Activated CD4-positive, alpha-beta T cell treated with anti-CD3 and anti-CD28 coated beads for 36 hours (primary cell): ENCODE measurements at regions not wholly inside any gene's neighbourhood (a gene's known extent, or its start where the extent isn't known, plus 50 kb on each side); places are given as distances from the start of the nearest gene placed in this dataset.

Experiments used
- ATAC-seq: fragments of 200-7000 bp; cut with Tn5 transposase; one replicate; pipeline ENCODE4 v1.10.0; 2021; ENCODE audit warnings: mild to moderate bottlenecking, moderate library complexity
- CTCF ChIA-PET: fragments of 350-600 bp; sonication (Branson Sonifier 250); formaldehyde crosslinking; loops from one replicate; lab custom pipeline; 2021; ENCODE audit warnings: antibody characterized with exemption; lab: Charles Lee
- POLR2A ChIA-PET: fragments of 350-600 bp; sonication (Branson Sonifier 250); formaldehyde crosslinking; loops from one replicate; lab custom pipeline; 2021; ENCODE audit warnings: antibody characterized with exemption, inconsistent platforms; lab: Charles Lee
- DNase-seq: peaks from one replicate; pipeline ENCODE4 v3.0.0-alpha.2; 2020
- H3K27ac Mint-ChIP-seq: one replicate; pipeline ENCODE4 v1.8.0; 2021; ENCODE audit warnings: mixed read lengths
- H3K27me3 Mint-ChIP-seq: one replicate; pipeline ENCODE4 v1.8.0; 2021; ENCODE audit warnings: mixed read lengths
- H3K36me3 Mint-ChIP-seq: one replicate; pipeline ENCODE4 v1.8.0; 2021; ENCODE audit warnings: low read depth, mixed read lengths
- H3K4me1 Mint-ChIP-seq: one replicate; pipeline ENCODE4 v1.8.0; 2021; ENCODE audit warnings: mixed read lengths
- H3K4me3 Mint-ChIP-seq: one replicate; pipeline ENCODE4 v1.8.0; 2021; ENCODE audit warnings: mild to moderate bottlenecking, moderate library complexity, mixed read lengths
- H3K9me3 Mint-ChIP-seq: one replicate; pipeline ENCODE4 v1.8.0; 2021; ENCODE audit warnings: low read depth, mixed read lengths
- intact Hi-C, 2 experiments: fragments of 100-400 bp; cut with DNase I in 1 of 2; cut with micrococcal nuclease in 1 of 2; formaldehyde crosslinking; loops; one replicate each; pipeline versions ENCODE4 v1.14.2 to v1.15.1; 2022 to 2024; cut with DNase I, micrococcal nuclease

DNA sequence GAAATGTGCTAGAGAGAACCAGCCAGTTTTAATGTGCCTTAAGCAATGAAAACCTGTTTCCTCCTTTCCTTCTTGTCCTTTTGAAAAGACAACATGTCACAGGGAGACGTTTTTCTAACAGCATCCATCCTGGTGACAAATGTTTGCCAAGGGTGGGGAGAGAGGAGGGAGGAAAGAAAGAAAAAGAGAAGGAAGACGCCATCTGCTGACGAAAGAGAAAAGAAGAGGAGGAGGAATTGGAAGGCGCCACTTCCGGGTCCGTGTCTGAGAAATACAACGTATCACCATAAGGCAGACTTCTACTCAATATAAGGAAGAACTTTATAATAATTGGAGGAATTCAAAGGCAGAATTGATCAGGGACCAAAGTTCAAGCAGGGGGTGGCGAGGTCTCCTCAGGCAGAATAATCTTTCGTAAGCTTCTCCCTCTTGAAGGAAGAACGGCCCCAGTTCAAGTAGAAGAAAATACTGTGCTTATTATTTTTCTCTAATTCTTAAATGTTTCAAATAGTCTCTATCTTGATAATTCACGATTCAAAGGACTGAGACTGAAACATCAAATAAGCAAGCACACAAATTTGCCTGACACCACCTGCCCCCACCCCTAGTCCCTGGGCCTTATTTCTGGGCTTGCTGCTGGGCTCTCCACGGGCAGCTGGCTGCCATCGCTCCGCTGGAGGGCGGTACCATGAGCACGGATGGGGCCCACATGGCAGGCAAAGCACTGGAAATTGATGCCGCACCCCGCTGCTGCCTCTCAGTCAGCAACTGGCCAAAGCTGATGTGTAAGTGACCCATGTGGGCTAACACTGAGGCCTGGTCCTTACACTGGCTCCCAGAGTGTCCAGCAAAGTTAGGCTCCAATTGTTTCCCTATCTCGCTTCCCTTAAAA, 273.7 kb upstream of the KLF14 start:
- Mint-ChIP-seq H3K4me1 (peaks cover 90% of the 10 kb centered on the region), H3K9me3 (peaks cover 4% of the 10 kb centered on the region), H3K4me3 (peak overlapping the region; percentile 68), H3K27ac (peak overlapping the region; percentile 96), H3K36me3 (peaks cover 31% of the 10 kb centered on the region), H3K27me3 (no peaks in the 10 kb centered on the region)
- ChIA-PET CTCF (interaction anchor here (0.6 to 3.8 kb wide), 21 partner anchors 8 to 375 kb away, joined by 3 to 44 read pairs (median 5); no protein-coding TSS in a partner anchor), POLR2A (interaction anchor here (0.7 to 4.0 kb wide), 3 partner anchors 29 to 50 kb away, joined by 3 to 27 read pairs (median 3); no protein-coding TSS in a partner anchor)
- intact Hi-C loops: loop anchor here (1.0 to 2.0 kb wide), 4 partner anchors 25 to 110 kb away; no protein-coding TSS in a partner anchor
- peak; percentile 27 for ATAC-seq
- DNase-seq: peak; percentile 80

DNA sequence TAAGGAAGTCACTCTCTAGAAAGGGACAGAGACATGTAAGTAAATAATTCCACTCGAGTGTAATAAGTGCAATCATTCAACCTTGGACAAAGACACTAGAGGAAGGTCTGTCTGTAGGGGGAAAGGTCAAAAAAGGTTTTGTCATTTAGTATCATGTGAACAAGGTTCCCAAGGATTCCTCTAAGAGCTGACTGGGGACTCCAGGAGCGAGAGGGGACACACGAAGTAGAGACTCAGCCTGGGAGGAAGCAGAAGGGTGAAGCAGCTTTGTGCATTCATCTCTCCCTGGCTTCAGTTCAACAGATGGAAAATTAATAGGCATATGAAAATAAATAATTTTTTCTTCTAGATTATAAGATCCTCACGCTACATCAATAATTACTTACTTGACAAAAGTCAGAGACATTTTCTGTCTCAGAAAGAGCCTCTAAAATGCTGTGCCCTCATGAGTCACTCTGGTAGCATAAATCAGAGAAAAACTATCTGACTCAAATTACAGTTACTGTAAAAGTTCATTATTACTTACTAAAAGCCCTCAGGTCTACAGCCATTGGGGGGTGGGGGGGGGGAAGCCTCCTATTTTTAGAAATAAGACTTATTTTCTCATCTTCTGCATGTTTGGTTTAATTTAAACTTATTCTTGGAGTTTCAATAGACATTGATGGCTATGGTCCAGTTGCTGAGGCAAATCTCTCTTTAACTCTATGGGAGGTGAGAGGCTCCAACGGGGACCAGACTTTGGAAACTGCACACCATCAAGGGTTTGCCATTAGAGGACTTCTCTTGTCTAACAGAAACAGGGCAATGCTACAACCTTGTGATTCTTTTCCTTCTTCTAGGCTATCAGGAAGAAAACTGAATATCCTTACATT, 275.1 kb upstream of the KLF14 start:
- Mint-ChIP-seq H3K36me3 (peaks cover 23% of the 10 kb centered on the region), H3K27ac (peak overlapping the region; percentile 96), H3K4me1 (peaks cover 97% of the 10 kb centered on the region), H3K4me3 (peak overlapping the region; percentile 56), H3K27me3 (no peaks in the 10 kb centered on the region), H3K9me3 (no peaks in the 10 kb centered on the region)
- DNase-seq: no peak
- ChIA-PET CTCF (interaction anchor here (0.8 to 3.8 kb wide), 12 partner anchors 10 to 97 kb away, joined by 3 to 44 read pairs (median 4); no protein-coding TSS in a partner anchor), POLR2A (interaction anchor here (0.6 to 4.0 kb wide), 8 partner anchors 10 to 96 kb away, joined by 3 to 27 read pairs (median 5); no protein-coding TSS in a partner anchor)
- peak; percentile 37 for ATAC-seq
- intact Hi-C loops: loop anchor here (1.0 kb wide), 2 partner anchors 23 to 96 kb away; no protein-coding TSS in a partner anchor

DNA sequence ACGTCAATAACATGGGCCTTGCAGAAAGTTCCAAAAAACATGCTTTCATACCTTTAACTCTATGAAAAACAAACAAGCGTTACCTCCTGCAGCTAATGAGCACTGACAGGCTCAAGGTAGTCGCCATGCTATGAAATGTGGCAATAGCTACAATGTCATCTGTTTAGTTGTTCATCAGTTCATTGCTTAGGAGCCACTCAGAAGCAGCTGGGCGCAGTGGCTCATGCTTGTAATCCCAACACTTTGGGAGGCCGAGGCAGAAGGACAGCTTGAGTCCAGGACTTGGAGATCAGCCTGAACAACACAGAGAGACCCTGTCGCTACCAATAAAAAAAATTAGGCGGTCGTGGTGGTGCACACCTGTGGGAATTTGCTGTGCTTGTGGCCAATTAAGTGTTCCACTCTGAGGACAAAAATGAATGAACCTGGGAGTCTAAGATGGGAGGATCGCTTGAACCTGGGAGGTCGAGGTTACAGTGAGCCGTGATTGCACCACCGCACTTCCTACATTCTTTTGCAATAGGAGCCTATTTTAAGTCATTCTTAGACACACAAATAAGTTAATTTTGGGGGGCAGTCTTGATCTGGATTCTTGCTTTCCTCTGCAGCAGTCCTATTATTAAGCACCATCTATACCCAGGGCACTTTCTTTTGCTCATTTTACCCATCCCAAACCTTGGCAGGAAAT, 276.2 kb upstream of the KLF14 start:
- Mint-ChIP-seq H3K27ac (peak overlapping the region; percentile 96), H3K27me3 (no peaks in the 10 kb centered on the region), H3K9me3 (no peaks in the 10 kb centered on the region), H3K36me3 (peaks cover 20% of the 10 kb centered on the region), H3K4me1 (peaks cover 96% of the 10 kb centered on the region), H3K4me3 (peak overlapping the region; percentile 56)
- CTCF ChIA-PET: interaction anchor here (0.8 to 3.8 kb wide), 9 partner anchors 9 to 50 kb away, joined by 3 to 44 read pairs (median 6); no protein-coding TSS in a partner anchor
- intact Hi-C loops: loop anchor here (1.0 to 5.0 kb wide), 7 partner anchors 13 to 1479 kb away; no protein-coding TSS in a partner anchor
- POLR2A ChIA-PET: interaction anchor here (0.8 to 4.0 kb wide), 7 partner anchors 16 to 97 kb away, joined by 3 to 27 read pairs (median 5); no protein-coding TSS in a partner anchor
- DNase-seq (no peak), ATAC-seq (no peak)

DNA sequence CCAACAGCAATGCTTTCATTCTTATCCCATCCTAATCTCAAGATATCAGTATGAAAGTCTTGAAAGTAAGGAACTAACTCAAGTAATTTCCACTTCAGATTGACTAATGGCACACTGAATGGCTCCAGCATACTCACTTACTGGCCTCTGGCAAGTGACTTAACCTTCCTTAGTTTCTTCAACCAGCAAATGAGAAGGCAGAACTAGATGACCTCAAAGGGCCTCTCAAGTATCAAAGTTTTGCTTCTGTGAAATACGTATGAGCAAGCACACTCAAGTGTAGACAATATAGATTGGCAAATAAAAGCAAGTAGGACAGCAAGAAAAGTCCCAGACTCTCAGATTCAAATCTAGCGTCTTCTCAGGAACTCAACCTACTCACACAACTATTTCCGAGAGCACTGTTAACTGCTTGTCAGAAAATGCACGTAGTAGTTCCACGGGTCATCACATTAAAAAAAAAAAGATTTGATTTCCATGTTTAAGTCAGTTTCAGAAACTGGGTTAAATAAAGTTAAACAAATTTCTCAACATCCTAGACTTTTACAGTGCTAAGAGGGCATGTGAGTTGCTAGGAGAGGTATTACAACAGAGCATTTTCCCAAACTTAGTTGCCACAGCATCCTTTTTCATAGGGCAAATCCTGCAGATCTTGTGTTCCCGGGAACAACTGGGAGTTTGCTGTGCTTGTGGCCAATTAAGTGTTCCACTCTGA, 276.9 kb upstream of the KLF14 start:
- no peak for DNase-seq
- peaks cover 96% of the 10 kb centered on the region for H3K4me1 Mint-ChIP-seq
- peak; percentile 79 for ATAC-seq
- no peaks in the 10 kb centered on the region for H3K27me3 Mint-ChIP-seq
- H3K9me3 Mint-ChIP-seq: no peaks in the 10 kb centered on the region
- ChIA-PET POLR2A (interaction anchor here (1.0 to 4.0 kb wide), 4 partner anchors 51 to 98 kb away, joined by 3 to 27 read pairs (median 10); no protein-coding TSS in a partner anchor), CTCF (interaction anchor here (0.9 to 2.1 kb wide), 6 partner anchors 9 to 113 kb away, joined by 3 to 14 read pairs (median 4); no protein-coding TSS in a partner anchor)
- intact Hi-C loops: loop anchor here (1.0 to 5.0 kb wide), 11 partner anchors 14 to 1480 kb away; no protein-coding TSS in a partner anchor
- peak overlapping the region; percentile 56 for H3K4me3 Mint-ChIP-seq
- peak overlapping the region; percentile 96 for H3K27ac Mint-ChIP-seq
- peaks cover 13% of the 10 kb centered on the region for H3K36me3 Mint-ChIP-seq

DNA sequence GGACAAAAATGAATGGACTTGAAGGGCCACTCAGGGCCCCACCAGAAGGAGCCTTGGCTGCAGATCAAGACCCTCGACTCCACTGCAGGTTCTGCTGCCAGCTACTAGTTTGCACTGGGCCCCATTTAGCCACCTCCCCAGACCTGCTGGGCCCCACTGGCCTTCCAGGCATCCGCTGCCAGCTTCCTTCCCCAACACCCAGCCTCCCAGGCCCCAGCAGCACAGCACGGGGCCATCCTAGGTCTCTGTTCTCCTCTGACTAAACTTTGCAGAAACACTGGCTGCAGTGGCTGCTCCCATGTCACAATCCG, 277.4 kb upstream of the KLF14 start:
- intact Hi-C loops: loop anchor here (1.0 to 5.0 kb wide), 10 partner anchors 15 to 1481 kb away; no protein-coding TSS in a partner anchor
- CTCF ChIA-PET: interaction anchor here (0.9 to 1.4 kb wide), 5 partner anchors 15 to 114 kb away, joined by 3 to 6 read pairs (median 3); no protein-coding TSS in a partner anchor

DNA sequence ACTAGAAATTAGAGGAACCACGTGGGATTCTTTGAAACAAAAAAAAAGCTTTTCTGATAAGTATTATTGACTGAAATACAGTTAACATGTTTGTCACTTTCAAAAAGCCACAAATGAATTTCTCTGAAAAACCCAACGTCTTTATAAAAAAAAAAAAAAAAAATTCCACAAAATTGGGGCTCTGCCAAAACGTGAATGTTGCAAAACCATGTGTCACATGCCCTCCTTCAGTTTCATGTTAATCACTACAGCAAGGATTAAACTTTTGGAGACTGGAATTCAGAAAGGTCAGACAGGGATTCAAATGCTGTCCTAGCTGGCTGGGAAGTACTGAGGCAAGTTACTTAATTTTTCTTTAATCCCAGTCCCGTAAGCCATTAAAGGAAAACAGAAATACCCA, 278.0 kb upstream of the KLF14 start:
- DNase-seq: no peak
- no peaks in the 10 kb centered on the region for H3K27me3 Mint-ChIP-seq
- intact Hi-C loops: loop anchor here (1.0 to 5.0 kb wide), 10 partner anchors 15 to 1481 kb away; no protein-coding TSS in a partner anchor
- peak overlapping the region; percentile 96 for H3K27ac Mint-ChIP-seq
- no peak for ATAC-seq
- H3K4me1 Mint-ChIP-seq: peaks cover 93% of the 10 kb centered on the region
- peak overlapping the region; percentile 56 for H3K4me3 Mint-ChIP-seq
- ChIA-PET CTCF (interaction anchor here (0.7 to 2.8 kb wide), 9 partner anchors 14 to 1453 kb away, joined by 3 to 16 read pairs (median 4); no protein-coding TSS in a partner anchor), POLR2A (interaction anchor here (0.6 to 2.2 kb wide), 7 partner anchors 15 to 98 kb away, joined by 3 to 15 read pairs (median 3); no protein-coding TSS in a partner anchor)
- peaks cover 11% of the 10 kb centered on the region for H3K36me3 Mint-ChIP-seq
- H3K9me3 Mint-ChIP-seq: no peaks in the 10 kb centered on the region

More for the DNA sequence above, 277.4 kb upstream of the KLF14 start:
- no peaks in the 10 kb centered on the region for H3K27me3 Mint-ChIP-seq
- POLR2A ChIA-PET: interaction anchor here (0.7 to 2.2 kb wide), 5 partner anchors 51 to 98 kb away, joined by 3 to 15 read pairs (median 3); no protein-coding TSS in a partner anchor
- DNase-seq (peak; percentile 62), ATAC-seq (peak; percentile 20)
- H3K4me1 Mint-ChIP-seq: peaks cover 96% of the 10 kb centered on the region
- peaks cover 11% of the 10 kb centered on the region for H3K36me3 Mint-ChIP-seq
- no peaks in the 10 kb centered on the region for H3K9me3 Mint-ChIP-seq
- peak overlapping the region; percentile 56 for H3K4me3 Mint-ChIP-seq
- peak overlapping the region; percentile 96 for H3K27ac Mint-ChIP-seq

DNA sequence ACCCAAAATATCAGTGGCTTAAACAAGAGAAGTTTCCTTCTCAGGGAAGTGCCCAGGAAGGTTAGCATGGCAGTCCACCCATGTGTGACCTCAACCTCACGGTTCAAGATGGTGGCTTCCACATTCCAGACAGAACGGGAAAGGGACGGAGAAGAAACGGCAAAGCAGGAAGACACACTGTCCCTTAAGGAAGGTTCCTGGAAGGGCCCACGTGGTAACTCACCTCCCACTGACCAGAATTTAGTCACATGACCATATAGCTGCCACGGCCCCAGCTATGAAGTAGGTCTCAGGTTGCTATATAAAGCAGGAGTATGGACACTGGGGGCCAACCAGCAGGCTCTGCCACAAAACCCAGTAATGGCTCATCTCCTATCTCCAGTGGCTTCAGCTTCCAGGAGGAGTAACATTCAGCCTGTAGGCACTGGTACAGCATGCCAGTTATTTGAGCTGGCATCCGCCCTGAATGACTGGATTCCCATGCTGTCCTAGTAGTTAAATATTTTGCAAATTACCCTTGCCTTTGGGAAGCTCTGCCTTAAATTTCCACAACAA, 278.5 kb upstream of the KLF14 start:
- DNase-seq: no peak
- Mint-ChIP-seq H3K4me3 (peak overlapping the region; percentile 56), H3K9me3 (no peaks in the 10 kb centered on the region), H3K27ac (peak overlapping the region; percentile 96), H3K4me1 (peaks cover 90% of the 10 kb centered on the region), H3K36me3 (peaks cover 10% of the 10 kb centered on the region), H3K27me3 (no peaks in the 10 kb centered on the region)
- POLR2A ChIA-PET: interaction anchor here (0.6 to 2.2 kb wide), 7 partner anchors 9 to 534 kb away, joined by 3 to 15 read pairs (median 3); no protein-coding TSS in a partner anchor
- CTCF ChIA-PET: interaction anchor here (0.9 to 2.8 kb wide), 9 partner anchors 14 to 115 kb away, joined by 3 to 16 read pairs (median 4); no protein-coding TSS in a partner anchor
- intact Hi-C loops: loop anchor here in 1 of 2 experiments (5.0 kb wide), 2 partner anchors 95 to 735 kb away; no protein-coding TSS in a partner anchor
- no peak for ATAC-seq

DNA sequence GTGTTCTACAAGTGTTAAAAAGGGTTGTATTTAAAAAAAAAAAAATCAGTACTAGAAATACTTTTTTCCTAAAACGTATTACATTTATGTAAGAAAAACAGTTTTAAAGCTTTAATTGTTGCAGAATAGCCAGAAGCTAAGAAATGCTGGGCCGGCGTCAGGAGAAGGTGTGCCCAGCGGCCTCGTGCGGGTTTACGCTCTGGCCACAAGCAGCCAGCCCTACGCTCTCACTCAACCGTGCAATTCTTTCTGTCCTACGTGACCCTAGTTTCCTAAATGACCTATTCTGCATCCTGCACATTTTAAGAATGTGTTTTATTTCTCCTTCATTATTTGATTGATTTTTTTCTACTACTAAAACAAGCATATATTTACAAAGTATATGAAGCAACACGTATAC, 279.7 kb upstream of the KLF14 start:
- no peaks in the 10 kb centered on the region for H3K27me3 Mint-ChIP-seq
- peak overlapping the region; percentile 96 for H3K27ac Mint-ChIP-seq
- CTCF ChIA-PET: interaction anchor here (0.5 to 2.8 kb wide), 8 partner anchors 17 to 753 kb away, joined by 3 to 16 read pairs (median 3); no protein-coding TSS in a partner anchor
- no peak for ATAC-seq
- H3K9me3 Mint-ChIP-seq: no peaks in the 10 kb centered on the region
- peaks cover 91% of the 10 kb centered on the region for H3K4me1 Mint-ChIP-seq
- intact Hi-C loops: loop anchor here in 1 of 2 experiments (5.0 kb wide), 2 partner anchors 94 to 736 kb away; no protein-coding TSS in a partner anchor
- POLR2A ChIA-PET: interaction anchor here (0.6 kb wide), 1 partner anchor 203 kb away, joined by 3 read pairs; no protein-coding TSS in a partner anchor
- DNase-seq: no peak
- peaks cover 16% of the 10 kb centered on the region for H3K36me3 Mint-ChIP-seq
- H3K4me3 Mint-ChIP-seq: no peak overlapping the region
